ENCODE measurements at regions not wholly inside any gene's neighbourhood (a gene's known extent, or its start where the extent isn't known, plus 50 kb on each side); places are given as distances from the start of the nearest gene placed in this dataset.
A peak's percentile ranks its signal among the peaks of the same experiment; 100 is the strongest.
"Not testable (repeated sequence)": the region's sequence is repeated elsewhere in the genome, so short reads cannot be mapped to it uniquely, and the experiment has no call there.

DNA sequence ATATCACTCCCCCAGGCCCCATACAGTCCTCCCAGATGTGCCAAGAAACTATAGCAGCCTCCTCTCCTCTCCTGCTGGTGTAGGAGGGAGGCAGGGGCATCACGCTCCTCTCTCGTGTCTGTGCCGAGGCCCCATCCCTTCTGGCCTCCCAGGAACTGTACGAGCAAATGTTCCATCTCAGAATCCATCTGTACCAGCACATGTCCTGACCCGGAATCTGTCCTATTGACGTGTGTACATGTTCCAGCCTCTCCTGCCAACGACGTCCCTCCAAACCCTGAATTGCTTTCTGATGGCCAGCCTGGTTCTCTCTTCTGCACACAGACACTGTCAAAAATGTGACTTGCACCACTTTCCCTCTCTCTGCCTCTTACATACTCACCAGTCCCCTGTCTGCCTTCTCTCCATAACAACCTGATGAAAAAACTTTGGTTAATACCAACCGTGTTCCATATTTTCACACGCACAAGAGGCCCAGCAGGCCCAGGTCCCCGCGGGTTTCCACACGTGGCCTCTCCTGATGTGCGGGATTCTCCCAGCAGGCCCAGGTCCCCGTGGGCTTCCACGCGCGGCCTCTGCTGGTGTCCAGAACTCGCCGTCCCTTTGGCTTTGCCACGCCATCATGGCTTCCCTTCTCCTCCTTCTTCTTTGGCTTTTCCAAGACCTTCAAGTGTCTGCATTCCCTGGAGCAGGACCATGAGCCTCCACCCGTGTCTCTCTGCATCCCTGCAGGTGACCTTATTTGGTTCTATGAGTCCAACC lies 125.2 kb upstream of the THBS2 start:
- DNase-seq (ENCODE audit: low spot score) = no peak

DNA sequence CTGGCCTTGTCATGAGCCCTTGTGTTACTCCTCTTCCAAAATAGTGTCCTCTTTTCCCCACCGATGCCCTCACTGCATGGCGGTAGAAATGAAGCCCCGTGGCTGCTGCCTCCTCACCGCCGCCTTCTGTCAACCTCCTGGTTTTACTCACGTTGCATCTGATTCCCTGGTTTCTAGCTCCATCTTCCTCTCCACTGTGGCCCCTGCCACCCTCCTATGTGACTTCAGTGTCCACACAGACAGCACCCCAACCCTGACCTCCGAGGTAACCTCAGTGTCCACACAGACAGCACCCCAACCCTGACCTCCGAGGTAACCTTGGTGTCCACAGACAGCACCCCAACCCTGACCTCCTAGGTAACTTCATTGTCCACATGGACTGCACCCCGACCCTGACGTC lies 122.8 kb upstream of the THBS2 start:
- DNase-seq (ENCODE audit: low spot score) = no peak

GRCh38 chr6:169372589-169372988 lies 118.9 kb upstream of the THBS2 start:
- no peak for DNase-seq (ENCODE audit: low spot score)

DNA sequence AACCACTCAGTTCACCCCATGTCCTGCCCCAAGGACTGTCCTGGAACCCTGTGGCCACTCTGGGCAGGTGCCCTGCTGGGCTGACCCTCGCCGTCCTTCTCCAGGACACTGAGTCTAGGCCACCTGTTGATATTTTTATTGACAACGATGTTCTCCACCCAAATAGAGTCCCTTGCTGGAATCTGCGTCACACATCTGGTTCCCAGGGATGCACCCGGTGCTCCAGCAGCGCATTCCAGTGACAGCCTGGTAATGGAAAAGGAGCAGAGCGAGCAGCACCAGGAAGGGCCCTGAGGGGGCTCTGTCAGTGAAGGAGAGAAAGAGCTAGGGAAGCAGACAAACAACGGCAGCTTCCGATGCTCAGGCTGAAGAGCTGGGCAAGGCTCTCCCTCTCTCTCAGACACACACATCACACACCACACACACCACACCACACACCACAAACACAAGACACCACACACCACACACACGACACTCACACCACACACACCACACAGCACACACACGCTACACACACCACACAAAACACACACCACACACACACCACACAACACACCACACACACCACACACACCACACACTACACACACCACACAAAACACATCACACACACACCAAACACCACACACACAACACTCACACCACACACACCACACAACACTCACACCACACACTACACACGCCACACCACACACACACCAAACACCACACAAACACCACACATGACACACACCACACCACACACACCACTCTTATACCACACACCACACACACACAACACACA lies 117.9 kb upstream of the THBS2 start:
- DNase-seq (ENCODE audit: low spot score) = peak; percentile 68

DNA sequence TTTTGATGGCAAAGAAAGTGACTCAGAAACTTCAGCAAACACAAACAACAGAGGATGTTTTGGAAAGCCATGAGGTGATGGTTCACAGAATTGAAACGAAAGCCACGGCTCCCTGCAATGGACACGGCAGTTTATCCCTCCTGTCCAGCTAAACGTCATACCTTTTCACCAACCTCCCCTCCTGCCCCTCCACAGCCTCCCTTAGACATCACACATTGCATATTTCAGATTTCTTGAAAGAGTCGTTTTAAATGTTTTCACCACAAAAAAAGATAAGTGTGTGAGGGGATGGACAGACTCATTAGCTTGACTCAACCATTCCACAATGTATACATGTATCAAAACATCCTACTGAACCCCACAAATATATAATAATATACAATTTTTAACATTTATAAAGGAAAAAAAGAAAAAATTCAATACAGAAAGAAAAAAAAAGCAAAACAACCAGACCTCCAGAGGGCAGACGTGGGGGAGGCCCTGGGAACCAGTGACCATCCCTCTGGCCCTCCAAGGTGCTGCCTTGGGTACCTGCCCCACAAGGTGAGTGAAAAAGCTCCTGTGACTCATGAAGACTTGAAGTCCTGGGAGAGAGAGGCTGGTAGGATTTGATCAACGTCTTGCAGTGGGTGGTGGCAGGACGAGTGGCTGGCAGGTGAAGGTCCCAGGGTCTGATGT lies 117.2 kb upstream of the THBS2 start:
- peak; percentile 47 for DNase-seq (ENCODE audit: low spot score)

GRCh38 chr6:169370054-169370453 lies 116.4 kb upstream of the THBS2 start:
- peak; percentile 60 for DNase-seq (ENCODE audit: low spot score)

DNA sequence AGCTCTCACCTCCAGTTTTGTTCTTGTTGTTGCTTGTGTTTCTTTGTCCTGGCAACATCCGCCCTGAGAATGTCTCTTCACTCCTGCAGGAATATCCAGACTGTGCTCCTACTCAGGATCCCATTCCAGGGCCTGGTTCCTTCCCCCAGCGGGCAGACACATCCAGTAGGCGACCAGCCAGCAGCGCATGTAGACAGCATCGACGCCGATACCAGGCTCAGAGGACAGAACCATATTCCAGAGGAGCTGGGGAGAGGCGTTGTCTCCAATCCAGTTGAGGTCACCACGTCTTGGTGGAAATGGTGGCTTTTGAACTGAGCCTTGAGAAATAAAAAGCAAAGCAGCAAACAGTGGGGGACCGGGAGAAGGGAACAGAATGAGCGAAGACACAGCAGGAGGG lies 114.6 kb upstream of the THBS2 start:
- no peak for DNase-seq (ENCODE audit: low spot score)

- DNase-seq (ENCODE audit: low spot score) = no peak
Observed at GRCh38 chr6:169367507-169367906, 113.9 kb upstream of the THBS2 start.

DNA sequence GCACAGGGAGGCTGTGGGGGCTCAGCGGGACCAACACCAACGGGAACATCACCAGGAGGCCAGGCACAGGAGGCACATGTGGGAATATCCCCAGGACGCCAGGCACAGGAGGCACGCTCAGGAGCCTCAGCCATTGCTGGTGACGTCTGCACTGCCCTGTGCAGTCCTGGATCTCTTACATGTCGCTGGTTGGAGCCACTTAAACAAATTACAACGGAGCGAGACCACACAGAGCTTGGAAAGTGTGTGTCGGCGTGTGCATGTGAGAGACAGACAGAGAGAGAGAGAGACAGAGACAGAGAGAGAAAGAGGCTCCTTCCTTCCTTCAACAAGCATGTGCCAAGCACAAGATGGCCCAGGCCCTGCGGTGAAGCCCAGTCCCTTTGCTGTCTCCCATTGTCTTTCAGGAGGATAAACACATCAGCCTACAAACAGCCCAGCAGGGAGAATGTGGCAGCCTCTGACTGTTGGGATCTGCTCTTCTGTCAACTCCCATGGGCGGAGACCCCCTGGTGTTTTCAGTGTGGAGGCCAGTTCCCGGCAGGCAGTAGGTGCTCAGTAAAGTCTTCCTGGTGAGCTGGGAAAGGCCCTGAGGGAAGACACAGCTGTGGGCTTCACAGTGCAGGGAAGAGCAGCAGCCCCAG lies 112.7 kb upstream of the THBS2 start:
- DNase-seq (ENCODE audit: low spot score) = peak; percentile 47

- DNase-seq (ENCODE audit: low spot score) = peak; percentile 63
Observed at GRCh38 chr6:169365567-169366257, 112.1 kb upstream of the THBS2 start.

- no peak for DNase-seq (ENCODE audit: low spot score)
Observed at GRCh38 chr6:169363590-169363989, 109.9 kb upstream of the THBS2 start.

- no peak for DNase-seq (ENCODE audit: low spot score)
Observed at GRCh38 chr6:169362501-169363121, 109.0 kb upstream of the THBS2 start.

GRCh38 chr6:169355001-169355400 lies 101.4 kb upstream of the THBS2 start:
- DNase-seq (ENCODE audit: low spot score) = not testable (repeated sequence)

DNA sequence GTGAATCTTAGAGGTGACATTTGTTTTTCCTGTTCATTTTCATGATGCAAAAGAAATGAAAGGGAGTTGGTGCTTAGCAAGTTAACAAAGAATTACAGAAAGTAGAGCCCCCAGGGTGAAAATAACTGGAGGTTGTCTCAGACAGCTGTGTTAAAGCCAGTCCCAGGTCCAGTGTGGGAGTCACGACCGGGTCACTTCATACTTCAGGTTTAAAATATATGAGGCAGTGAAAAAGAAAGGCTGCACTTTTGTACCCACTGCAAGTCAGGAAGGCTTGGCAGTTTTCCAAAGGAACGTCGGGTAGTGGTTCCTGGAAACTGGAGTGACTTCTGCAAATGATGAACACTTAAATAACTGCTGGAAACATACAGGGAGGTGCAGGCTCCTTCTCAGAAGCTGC lies 91.5 kb upstream of the THBS2 start:
- no peak for DNase-seq (ENCODE audit: low spot score)

DNA sequence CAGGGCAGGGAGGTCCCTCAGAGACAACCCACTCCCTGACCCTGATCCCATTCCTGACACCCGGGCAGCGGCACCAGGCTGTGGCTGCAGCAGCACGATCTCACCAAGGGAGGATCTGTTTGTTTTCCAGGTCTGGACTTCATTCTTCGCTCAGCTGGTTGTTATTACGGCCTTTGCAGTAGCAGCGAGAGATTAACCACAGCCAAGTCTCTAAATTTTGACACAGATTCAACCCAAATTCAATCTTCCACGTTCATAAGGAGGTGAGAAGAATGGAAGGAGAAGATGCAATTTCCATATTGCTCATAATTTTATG lies 91.1 kb upstream of the THBS2 start:
- DNase-seq (ENCODE audit: low spot score) = no peak

GRCh38 chr6:169343886-169344749 lies 90.5 kb upstream of the THBS2 start:
- DNase-seq (ENCODE audit: low spot score) = no peak

DNA sequence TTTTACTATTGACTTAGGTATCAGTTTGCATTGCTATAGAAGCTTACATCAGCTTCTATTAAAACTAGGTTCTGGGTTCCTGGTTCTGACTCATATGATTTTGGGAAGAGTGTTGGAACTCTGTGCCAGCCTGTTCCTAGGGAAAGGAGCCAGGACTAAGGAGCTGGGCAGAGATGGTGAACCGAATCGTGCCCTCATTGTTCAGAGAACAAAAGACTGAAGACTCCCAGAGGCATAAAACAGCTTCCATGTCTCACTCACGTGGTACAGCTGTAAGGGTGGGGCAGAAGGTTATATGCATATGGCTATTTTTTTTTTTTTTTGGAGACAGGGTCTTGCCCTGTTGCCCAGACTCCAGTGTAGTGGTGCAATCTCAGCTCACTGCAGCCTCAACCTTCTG lies 89.1 kb upstream of the THBS2 start:
- no peak for DNase-seq (ENCODE audit: low spot score)

DNA sequence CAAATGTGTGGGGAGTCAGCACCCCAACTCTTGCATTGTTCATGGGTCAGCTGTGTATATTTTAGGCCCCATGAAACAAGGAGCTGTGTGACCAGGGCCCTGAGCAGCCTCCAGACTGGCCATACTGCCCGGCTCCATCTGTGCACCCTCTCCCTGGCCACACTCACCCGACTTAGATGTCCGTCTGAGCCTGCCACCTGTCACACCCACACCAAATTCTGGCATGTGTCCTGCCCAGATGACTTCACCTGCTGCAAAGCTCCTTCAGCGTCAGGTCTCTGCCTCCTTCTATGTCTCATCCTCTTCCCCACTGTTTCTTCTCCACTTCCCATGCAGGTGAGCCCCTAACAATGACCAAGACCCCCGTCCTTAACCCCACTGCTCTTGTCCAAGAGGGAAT lies 88.1 kb upstream of the THBS2 start:
- DNase-seq (ENCODE audit: low spot score) = no peak

GRCh38 chr6:169341065-169341464 lies 87.4 kb upstream of the THBS2 start:
- no peak for DNase-seq (ENCODE audit: low spot score)

GRCh38 chr6:169340395-169340794 lies 86.7 kb upstream of the THBS2 start:
- DNase-seq (ENCODE audit: low spot score) = no peak

Measured in left forelimb (tissue), 1 donor.